IMR-90 (cell line): ENCODE measurements at regions not wholly inside any gene's neighbourhood (a gene's known extent, or its start where the extent isn't known, plus 50 kb on each side); places are given as distances from the start of the nearest gene placed in this dataset.

ENCODE experiments used
- MAFK ChIP-seq: IDR thresholded peaks from 2 replicates; pipeline ENCODE4 v1.6.1; 2012; ENCODE audit warnings: low read depth, low read length, improper control_type of control experiment
- TF ChIP-seq, protein P1 (sequence below): conservative IDR thresholded peaks from 2 replicates; pipeline ENCODE4 v1.5.1; 2012; ENCODE audit warnings: mild to moderate bottlenecking, low read depth, low read length, improper control_type of control experiment

- TF ChIP-seq, protein P1, sequence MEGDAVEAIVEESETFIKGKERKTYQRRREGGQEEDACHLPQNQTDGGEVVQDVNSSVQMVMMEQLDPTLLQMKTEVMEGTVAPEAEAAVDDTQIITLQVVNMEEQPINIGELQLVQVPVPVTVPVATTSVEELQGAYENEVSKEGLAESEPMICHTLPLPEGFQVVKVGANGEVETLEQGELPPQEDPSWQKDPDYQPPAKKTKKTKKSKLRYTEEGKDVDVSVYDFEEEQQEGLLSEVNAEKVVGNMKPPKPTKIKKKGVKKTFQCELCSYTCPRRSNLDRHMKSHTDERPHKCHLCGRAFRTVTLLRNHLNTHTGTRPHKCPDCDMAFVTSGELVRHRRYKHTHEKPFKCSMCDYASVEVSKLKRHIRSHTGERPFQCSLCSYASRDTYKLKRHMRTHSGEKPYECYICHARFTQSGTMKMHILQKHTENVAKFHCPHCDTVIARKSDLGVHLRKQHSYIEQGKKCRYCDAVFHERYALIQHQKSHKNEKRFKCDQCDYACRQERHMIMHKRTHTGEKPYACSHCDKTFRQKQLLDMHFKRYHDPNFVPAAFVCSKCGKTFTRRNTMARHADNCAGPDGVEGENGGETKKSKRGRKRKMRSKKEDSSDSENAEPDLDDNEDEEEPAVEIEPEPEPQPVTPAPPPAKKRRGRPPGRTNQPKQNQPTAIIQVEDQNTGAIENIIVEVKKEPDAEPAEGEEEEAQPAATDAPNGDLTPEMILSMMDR: no peak
- no peak for TF ChIP-seq MAFK
Measured at GRCh38 chr2:43121580-43122314, 104.7 kb downstream of the ZFP36L2 start.
